LNCAP (cell line): ENCODE measurements at regions not wholly inside any gene's neighbourhood (a gene's known extent, or its start where the extent isn't known, plus 50 kb on each side); places are given as distances from the start of the nearest gene placed in this dataset.

ENCODE experiments used
- TF ChIP-seq, protein P1 (sequence below): fragments of 450-650 bp; IDR thresholded peaks from 2 replicates; pipeline ENCODE4 v1.5.1; 2017; ENCODE audit warnings: mild to moderate bottlenecking

DNA sequence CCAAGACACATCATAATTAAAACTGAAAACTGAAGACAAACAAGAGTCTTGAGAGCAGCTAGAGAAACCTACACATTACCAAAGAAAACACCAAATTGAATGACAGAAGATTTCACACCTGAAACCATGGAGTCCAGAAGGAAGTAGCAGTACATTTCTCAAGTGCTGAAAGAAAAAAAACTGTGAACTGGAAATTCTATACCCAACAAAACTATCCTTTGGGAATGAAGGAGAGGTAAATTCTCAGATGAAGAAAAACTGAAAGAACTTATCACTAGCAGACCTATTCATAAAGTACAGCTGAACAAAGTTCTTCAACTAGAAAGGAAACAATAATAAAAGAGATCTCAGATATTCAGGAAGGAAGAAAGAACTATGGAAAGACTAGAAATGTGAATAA lies 198.7 kb upstream of the ZNF507 start:
- TF ChIP-seq, protein P1, sequence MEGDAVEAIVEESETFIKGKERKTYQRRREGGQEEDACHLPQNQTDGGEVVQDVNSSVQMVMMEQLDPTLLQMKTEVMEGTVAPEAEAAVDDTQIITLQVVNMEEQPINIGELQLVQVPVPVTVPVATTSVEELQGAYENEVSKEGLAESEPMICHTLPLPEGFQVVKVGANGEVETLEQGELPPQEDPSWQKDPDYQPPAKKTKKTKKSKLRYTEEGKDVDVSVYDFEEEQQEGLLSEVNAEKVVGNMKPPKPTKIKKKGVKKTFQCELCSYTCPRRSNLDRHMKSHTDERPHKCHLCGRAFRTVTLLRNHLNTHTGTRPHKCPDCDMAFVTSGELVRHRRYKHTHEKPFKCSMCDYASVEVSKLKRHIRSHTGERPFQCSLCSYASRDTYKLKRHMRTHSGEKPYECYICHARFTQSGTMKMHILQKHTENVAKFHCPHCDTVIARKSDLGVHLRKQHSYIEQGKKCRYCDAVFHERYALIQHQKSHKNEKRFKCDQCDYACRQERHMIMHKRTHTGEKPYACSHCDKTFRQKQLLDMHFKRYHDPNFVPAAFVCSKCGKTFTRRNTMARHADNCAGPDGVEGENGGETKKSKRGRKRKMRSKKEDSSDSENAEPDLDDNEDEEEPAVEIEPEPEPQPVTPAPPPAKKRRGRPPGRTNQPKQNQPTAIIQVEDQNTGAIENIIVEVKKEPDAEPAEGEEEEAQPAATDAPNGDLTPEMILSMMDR: no peak

DNA sequence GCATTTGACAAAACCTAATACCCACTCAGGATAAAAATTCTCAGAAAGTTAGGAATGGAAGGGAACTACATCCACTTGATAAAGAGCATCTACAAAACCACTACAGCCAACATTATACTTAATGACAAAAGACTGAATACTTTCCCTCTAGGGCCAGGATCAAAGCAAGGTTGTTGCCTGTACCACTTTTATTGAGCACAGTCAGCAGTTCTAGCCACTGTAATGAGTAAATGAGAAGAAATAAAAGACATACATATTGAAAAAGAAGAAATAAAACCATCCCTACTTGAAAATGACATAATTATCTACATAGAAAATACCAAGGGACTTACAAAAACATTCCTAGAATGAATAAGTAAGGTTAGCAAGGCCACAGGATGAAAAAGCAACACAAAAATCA lies 194.8 kb upstream of the ZNF507 start:
- TF ChIP-seq, protein P1: no peak

DNA sequence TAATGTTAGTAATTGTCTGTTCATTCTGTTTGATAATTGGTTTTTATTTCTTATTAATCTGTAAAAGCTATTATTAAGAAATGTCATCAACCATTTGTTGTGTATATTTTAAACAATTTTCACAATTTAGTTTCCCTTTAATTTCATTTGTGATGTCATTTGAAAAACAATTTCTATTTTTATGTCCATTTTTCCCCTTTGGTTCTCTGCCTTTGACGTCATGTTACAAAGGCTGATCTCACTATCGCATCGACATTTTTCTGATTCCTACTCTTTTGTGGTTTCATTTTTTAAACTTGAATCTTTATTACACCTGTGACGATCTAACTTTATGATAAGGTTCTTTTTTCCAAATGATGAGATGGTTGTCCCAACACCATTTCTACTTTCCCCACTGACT lies 191.0 kb upstream of the ZNF507 start:
- TF ChIP-seq, protein P1: no peak

DNA sequence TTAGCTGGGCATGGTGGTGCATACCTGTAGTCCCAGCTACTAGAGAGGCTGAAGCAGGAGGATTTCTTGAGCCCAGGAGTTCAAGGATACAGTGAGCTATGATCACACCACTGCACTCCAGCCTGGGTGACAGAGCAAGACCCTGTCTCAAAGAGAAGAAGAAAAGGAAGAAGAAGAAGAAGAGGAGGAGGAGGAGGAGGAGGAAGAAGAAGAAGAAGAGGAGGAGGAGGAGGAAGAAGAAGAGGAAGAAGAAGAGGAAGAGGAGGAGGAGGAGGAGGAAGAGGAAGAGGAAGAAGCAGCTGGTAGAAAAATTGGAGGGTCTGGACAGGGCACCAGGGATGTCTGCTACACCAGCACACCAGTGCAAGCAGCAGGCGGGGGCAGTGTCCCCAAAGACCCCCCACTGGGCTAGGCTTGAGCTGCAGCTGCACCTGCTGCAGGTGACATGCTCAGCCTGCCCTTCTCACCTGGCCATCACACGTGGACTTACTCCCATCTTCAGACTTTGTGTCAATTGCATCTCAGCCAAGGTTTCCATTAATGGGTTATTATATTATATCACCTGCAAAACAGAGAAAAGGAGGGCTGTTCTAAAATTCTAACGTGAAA lies 180.9 kb upstream of the ZNF507 start:
- TF ChIP-seq, protein P1: no peak

DNA sequence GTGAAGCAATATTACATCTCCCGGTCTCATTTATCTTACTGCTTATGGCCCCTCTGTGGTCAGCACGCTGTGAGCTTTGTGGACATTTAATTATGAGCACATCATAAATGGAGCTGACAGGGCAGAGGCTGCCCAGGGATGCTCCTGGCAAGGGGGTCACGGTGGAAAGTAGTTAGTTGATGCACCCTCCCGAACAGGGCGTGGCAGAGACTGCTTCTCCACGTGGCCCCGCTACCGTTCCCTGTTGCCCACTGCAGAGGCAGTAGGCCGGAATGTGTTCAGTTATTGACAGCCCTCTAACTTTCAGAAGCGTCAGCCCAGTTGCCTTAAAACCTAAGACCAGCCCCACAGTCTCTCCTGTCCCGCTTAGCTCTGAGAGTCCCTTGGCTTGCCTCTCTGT lies 180.3 kb upstream of the ZNF507 start:
- TF ChIP-seq, protein P1: no peak

DNA sequence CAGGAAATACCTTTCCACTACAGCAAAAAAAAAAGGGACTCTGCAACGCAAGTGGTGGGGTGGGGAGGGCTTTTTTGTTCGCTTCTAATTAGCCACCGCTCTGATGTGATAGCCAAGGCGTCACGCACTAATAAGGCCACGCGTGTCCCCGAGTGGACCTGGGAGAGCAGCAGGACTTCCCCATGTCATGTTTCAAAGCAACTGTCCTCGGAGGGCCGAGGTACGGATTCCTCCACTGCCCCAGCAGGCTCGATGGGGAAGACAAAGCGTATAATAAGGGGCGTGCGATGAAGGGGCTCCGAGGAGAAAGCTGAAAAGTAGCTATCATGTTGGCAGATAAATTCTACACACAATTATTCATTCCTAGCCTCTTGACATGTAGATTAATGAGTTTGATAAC lies 179.7 kb upstream of the ZNF507 start:
- TF ChIP-seq, protein P1: no peak

DNA sequence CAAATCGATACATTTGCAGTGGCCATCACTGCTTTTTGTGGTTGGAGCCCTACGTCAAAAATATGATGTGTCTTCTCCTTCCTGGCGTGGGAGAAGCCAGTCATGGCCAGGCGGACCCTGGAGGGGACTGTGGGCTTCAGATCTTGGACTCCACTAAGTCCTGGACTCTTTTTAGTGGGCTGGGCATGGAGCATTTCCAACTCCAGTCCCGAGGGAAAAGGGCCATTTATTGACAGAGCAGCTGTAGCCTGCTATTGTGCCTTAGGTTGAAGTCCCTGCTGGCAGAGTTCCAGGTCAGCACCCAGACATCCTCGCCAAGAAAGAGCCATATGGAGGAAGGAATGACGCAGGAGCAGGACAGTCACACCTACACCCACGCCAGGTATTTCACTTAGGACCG lies 179.2 kb upstream of the ZNF507 start:
- TF ChIP-seq, protein P1: no peak

DNA sequence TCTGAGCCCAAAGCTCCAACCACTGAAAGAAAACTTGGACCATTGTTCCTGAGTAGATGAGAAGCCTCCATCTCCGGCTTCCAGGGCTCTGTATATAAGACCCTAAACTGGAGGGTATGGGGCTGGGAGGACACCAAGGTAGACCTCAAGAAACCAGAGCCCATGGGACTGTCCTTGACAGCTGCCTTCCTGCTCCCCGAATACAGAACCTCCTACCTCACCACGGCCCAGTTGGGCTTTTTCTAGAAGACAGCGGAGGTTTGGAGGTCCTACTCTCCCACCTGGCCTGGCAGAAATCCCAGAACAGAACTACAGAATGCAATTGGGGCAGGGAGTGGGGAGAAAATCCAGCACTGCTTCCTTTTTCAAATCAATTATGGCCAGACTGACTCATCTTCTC lies 177.3 kb upstream of the ZNF507 start:
- TF ChIP-seq, protein P1: no peak
